NCI-H2081 treated with DMSO at 0.1 percent for 48 hours (cell line): ENCODE measurements at regions not wholly inside any gene's neighbourhood (a gene's known extent, or its start where the extent isn't known, plus 50 kb on each side); places are given as distances from the start of the nearest gene placed in this dataset.
"Not testable (repeated sequence)": the region's sequence is repeated elsewhere in the genome, so short reads cannot be mapped to it uniquely, and the experiment has no call there.

Experiments used
- DNase-seq: peaks from one replicate; lab custom pipeline; 2025; lab: John Stamatoyannopoulos, UW

GRCh38 chr1:98575955-98576354, 85.6 kb upstream of the SNX7 start:
- DNase-seq, result no peak

- no peak for DNase-seq
Observed at GRCh38 chr1:98565951-98566350, 95.6 kb upstream of the SNX7 start.

DNA sequence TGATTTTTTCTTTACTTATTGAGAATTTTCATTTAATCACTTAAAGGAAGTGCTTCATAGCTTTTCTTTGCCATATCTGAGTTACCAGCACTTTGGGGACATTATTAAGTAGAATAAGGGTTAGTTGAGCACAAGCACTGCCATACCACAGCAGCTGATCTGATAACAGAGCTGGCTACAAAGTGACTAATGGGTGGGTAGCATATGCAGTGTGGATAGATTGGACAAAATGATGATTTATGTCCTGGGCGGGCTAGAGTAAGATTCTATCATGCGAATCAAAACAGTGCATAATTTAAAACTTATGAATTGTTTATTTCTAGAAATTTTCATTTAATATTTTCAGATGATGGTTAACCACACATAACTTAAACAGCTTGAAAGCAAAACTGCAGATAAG, 102.2 kb upstream of the SNX7 start:
- no peak for DNase-seq

- no peak for DNase-seq
Observed at GRCh38 chr1:98557895-98558294, 103.6 kb upstream of the SNX7 start.

DNA sequence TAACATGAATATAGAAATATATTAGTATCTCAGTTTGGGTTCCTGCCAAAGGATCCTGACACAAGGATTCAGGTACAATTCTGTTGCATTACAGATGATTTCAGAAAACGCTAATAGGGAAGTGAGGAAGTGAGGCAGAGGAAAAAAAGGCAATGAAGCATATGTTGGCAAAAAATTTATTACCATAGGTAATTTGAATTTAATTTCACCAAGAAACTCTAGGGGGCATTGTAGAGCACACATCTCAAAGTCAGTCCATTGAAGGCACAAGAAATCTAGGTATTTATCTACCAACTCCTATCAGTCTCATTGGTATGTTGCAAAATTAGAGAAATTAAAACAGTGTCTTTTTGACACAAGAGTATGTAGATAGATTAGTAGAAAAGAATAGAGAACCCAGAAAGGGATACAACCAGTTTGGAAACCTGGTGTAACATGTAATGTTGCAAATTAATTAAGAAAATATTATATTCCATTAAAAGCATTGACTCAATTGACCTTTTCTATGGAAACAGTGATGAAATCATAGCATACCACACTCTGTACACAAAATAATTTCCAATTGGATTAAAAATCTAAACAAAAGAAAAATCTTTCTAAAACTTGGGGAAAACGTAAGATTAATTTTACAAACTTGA, 104.9 kb upstream of the SNX7 start:
- no peak for DNase-seq

DNA sequence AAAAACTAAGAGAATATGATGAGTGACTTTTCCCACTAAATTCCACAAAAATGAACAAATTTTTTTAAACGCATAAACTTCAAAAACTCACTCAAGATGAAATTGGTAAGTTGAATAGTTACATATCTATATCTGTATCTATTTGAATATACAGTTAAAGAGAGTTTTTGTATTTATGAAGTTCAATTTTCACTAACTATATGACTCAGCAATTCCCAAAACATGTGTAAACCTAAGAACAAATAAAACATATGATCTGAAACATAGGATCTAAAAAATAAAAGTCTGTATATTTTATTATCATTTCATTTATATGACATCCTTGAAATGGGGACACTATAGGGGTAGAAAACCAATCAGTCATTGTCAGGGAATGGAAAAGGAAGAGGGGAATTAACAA, 105.7 kb upstream of the SNX7 start:
- no peak for DNase-seq

GRCh38 chr1:98552576-98553074, 108.9 kb upstream of the SNX7 start:
- not testable (repeated sequence) for DNase-seq

DNA sequence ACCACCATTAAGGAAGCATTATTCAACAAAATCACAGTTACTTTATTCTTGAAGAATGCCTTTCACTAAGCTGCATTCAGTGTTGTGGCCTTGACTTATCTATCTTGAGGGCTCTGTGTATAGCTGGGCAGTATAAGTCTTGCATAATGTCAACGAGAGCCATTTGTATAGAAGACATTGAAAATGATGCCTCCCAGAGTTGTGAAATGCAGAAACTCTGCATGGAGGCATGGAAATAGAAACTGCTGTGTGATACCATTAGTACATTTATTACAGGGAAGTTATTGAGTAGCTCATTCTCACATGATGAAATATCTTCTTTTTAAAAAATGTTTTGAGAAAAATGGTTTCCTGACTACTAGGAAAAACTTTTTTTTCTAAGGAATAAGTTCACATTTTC, 111.4 kb upstream of the SNX7 start:
- no peak for DNase-seq

DNA sequence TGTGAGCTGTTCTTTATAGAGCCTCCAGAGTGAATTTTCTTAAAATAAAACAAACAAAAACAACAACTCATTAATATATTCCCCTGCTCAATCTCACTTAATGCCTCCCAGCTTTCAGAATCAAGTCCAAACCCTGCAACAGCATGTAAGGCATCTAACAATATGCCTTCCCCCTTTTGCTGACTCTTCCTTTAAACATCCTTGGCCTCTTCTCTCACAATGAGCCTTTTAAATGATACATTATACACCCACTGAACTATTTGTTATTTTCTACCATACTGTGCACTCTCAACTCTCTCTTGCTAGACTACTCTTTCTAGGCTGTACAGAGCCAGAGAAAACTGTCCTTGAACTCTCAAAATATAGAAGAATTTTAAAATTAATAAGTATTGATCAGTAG, 115.2 kb upstream of the SNX7 start:
- no peak for DNase-seq

DNA sequence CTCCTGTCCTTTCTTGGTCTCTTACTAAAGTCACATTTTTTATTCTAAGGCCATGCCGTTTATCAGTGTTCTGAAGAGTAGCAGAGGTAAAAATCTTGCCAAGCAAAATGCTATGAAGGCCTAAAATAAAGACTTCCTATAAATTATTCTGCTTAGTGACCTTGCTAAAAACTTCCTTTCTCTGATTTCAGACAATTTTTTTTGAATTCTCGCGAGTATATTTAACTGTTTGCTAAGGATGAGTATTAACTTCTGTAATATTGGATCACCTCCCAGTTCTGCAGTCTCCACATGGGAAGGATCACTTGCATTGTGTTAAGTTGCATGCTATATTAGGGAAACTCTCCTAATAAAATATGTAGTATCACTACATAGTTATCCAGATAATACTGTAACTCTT, 123.4 kb upstream of the SNX7 start:
- no peak for DNase-seq

DNA sequence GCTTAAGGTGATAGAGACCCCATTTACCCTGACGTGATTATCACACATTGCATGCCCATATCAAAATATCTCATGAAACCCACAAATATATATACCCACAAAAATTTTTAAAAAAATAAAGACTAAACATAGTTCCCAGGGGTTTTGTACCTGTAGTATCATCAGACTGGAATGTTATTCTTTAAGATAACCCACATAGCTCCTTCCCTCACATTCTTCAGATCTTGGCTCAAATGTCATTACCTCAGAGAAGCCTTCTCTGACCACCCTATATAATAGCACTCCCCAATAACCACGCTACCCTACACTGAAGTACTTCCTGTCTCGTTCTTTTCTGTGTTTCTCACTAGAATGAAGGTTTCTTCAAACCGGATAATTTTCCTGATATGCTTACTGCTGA, 138.3 kb upstream of the SNX7 start:
- DNase-seq, result no peak

- DNase-seq, result no peak
Observed at GRCh38 chr1:98516306-98516705, 145.2 kb upstream of the SNX7 start.

- no peak for DNase-seq
Observed at GRCh38 chr1:98515744-98516143, 145.8 kb upstream of the SNX7 start.

GRCh38 chr1:98512216-98512615, 149.3 kb upstream of the SNX7 start:
- DNase-seq, result not testable (repeated sequence)

- no peak for DNase-seq
Observed at GRCh38 chr1:98503771-98504170, 157.8 kb upstream of the SNX7 start.

DNA sequence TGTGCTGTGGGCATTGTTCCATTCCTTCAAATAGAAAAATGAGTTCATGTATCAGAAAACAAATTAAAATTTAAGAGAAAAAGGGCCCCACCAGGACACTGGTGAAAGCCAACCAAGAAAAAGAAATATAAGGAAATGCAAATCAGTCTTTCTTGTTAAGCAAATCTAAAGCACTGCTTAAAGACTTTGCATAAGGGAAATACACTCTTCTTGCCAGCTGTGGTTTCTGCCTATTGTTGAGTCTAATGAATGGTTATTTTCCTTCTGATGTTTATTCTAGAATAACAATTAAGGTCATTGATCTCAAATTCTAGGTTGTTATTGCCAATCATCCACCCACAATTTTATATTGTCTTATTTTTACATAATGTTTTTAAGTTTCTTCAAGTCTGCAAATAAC, 158.6 kb upstream of the SNX7 start:
- DNase-seq, result no peak

DNA sequence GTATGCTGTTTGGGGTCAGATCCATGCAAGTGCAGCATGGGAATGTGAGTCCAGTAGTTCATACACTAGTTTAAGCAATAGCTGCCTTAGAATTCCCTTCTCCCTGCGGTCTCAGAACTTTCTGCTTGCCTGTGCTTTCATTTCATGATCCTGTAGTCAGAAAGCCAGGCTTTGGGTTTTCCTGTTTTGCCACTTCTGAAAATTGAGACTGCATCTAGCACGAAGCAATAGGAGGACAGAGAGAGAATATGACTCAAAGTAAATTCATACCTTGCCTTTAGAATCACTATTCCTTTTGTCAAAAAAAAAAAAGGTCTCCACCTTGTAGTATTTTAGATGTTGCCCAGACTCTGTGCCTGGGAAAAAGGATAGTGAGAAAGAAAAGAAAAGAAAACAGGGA, 161.2 kb upstream of the SNX7 start:
- DNase-seq, result no peak

DNA sequence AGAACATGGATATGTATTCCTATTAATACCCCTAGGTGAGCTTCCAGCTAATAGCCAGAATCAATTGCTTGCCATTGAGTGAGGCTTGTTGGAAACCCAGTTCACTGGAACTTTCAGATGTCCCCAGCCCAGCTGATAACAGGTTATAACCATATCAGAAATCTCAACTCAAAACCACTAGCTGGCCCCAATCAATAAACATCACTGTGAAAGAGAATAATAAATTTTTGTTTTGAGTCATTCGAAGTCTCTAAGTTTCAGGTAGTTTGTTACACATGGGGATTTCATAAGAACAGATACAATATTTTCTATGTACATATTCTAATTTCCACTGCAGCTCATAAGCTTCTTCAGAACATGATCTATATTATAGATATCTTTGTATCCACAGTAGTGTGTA, 162.9 kb upstream of the SNX7 start:
- no peak for DNase-seq

GRCh38 chr1:98497497-98497896, 164.0 kb upstream of the SNX7 start:
- DNase-seq, result no peak

- no peak for DNase-seq
Observed at GRCh38 chr1:98496256-98496995, 165.1 kb upstream of the SNX7 start.

- DNase-seq, result no peak
Observed at GRCh38 chr1:98493469-98493868, 168.1 kb upstream of the SNX7 start.

DNA sequence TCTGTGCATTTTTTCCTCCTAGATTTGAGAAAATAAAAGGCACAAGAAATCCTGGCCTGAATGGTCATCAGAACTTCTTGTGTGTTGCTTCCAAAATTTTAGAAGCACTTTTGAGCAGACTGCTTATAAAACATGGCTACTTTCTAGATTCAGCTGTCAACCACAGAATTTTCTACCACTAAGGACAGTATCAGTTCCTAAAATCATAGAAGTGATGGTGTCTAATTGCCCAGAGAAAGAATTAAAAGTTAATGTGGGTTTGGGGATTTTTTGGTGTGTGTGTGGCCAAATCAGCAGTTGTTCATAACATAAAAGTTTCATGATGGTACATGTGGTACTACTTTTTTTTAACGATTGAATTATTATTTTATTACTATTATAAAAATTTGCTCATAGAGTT, 171.4 kb upstream of the SNX7 start:
- DNase-seq, result no peak

DNA sequence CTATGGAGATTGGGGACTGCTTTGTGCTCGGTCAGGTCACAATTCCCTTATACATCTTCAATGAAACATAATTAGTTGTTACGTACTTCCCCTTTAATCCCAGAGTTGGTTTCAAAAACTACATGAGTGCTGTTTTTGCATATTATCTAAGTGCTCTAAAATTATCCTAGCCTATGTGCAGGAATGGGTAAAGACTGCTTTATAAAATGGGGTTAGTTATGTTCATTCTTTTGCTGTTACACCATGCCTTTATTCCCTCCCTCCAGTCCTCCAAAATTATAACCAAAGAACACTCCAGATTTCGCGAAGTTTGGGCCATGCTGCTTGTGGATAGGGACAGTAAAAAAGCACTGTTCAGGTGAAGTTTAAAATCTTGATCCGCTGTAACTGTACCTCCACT, 173.9 kb upstream of the SNX7 start:
- DNase-seq, result no peak

DNA sequence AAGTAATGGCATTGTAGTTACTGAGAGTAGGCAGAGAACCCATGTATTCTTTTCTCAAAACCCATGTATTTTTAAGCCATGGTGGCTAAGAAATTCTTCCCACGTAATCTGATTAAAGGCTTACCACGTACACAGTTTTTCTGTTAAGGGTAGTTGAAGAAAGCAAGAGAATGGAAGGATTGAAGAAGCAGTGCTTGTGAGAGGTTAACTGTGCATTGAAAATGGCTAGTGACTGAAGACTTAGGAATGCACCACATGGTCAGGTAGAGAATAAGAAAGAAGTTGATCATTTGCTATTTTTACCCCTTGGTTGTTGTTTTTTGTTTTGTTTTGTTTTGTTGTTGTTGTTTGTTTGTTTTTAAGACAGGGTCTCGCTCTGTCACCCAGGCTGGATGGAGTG, 178.9 kb upstream of the SNX7 start:
- no peak for DNase-seq
